PC-9 (cell line): ENCODE measurements at regions not wholly inside any gene's neighbourhood (a gene's known extent, or its start where the extent isn't known, plus 50 kb on each side); places are given as distances from the start of the nearest gene placed in this dataset.

ENCODE experiments used
- CTCF ChIP-seq: fragments of 200-600 bp; sonication (generic); conservative IDR thresholded peaks from 2 replicates; pipeline ENCODE4 v1.6.1; 2017; ENCODE audit warnings: mixed run types, antibody characterized with exemption, mild to moderate bottlenecking, moderate library complexity
- EZH2 ChIP-seq: fragments of 200-600 bp; sonication (generic); IDR thresholded peaks from 2 replicates; pipeline ENCODE4 v1.8.0; 2017; ENCODE audit warnings: antibody characterized with exemption, low read depth

GRCh38 chr14:40463886-40464285 lies 1031.7 kb upstream of the FBXO33 start:
- no peak for TF ChIP-seq CTCF
- no peak for TF ChIP-seq EZH2
